ENCODE measurements at regions not wholly inside any gene's neighbourhood (a gene's known extent, or its start where the extent isn't known, plus 50 kb on each side); places are given as distances from the start of the nearest gene placed in this dataset.

DNA sequence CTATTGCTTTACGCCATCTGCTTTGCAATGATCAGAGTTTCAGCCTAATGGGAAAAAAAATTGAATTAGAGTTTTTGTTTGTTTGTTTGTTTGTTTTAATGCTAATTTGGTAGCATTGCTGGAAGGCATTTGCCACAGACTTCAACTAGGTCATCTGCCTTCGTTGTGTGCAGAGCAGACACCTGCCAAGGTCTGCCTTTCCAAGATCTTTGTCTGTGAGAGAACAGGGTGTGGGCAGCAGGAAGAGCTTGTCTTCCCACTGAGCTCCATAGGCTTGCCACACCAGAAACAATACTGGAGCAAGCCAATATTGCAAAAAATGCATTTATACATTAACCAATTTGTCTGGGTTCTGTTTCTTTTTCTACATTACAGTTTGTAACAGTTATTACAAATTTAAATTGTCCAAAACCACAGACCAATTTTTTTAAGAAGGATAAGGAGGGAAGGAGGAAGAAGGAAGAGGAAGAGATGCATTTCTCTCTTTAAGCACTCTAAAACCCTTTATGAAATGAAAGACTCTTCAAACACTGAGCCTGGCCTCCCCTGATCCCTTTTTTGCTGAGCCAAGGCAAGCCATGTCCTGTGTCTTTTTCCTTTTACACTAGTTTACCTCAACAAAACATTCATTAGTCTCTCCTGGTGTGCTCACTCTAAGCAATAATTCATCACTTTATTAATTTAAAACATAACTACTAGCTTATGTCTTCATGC, 210.5 kb downstream of the SNX18 start:
- TF ChIP-seq POLR2A (IDR thresholded peaks at IDR 0.05; ENCODE audit: low read length), result no peak
- no peak for TF ChIP-seq GATA1 (IDR thresholded peaks at IDR 0.05; ENCODE audit: low read depth, low read length)
